ENCODE measurements at regions not wholly inside any gene's neighbourhood (a gene's known extent, or its start where the extent isn't known, plus 50 kb on each side); places are given as distances from the start of the nearest gene placed in this dataset.

DNA sequence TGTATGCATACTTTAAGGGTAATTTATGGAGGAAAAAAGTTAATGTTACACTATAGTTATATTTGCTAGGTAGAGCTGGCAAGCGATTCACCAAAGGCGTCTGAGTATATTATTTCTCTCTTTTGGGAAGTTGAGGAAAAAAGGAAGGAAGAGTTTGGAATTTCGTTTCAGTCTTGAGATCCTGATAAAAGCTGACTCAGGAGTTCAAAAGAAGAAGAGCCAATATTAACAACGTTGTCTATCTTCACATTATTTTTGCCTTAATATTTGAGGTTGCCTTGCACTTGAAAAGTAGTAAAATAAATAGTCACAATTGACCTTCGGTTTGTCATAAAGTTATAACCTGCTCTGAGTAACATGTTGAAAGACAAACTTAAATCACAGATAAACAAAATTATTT lies 888.6 kb downstream of the KCNJ2 start:
- H3K27me3 ChIP-seq, result no peaks in the 10 kb centered on the region
- H3K4me3 ChIP-seq, result no peak overlapping the region
- H3K27ac ChIP-seq, result no peak overlapping the region
- no peak for DNase-seq (ENCODE audit: low spot score in 2 of 2)
- no peaks in the 10 kb centered on the region for H3K36me3 ChIP-seq
- WGBS, result 87% methylated on average over 5 of the region's 5 CpGs
- H3K4me1 ChIP-seq, result no peaks in the 10 kb centered on the region
- H3K9me3 ChIP-seq, result no peaks in the 10 kb centered on the region
- TF ChIP-seq, protein P1, sequence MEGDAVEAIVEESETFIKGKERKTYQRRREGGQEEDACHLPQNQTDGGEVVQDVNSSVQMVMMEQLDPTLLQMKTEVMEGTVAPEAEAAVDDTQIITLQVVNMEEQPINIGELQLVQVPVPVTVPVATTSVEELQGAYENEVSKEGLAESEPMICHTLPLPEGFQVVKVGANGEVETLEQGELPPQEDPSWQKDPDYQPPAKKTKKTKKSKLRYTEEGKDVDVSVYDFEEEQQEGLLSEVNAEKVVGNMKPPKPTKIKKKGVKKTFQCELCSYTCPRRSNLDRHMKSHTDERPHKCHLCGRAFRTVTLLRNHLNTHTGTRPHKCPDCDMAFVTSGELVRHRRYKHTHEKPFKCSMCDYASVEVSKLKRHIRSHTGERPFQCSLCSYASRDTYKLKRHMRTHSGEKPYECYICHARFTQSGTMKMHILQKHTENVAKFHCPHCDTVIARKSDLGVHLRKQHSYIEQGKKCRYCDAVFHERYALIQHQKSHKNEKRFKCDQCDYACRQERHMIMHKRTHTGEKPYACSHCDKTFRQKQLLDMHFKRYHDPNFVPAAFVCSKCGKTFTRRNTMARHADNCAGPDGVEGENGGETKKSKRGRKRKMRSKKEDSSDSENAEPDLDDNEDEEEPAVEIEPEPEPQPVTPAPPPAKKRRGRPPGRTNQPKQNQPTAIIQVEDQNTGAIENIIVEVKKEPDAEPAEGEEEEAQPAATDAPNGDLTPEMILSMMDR (IDR thresholded peaks at IDR 0.05), result no peak
- TF ChIP-seq EP300 (IDR thresholded peaks at IDR 0.05), result no peak
- TF ChIP-seq POLR2AphosphoS5 (IDR thresholded peaks at IDR 0.05), result no peak
- TF ChIP-seq POLR2A (IDR thresholded peaks at IDR 0.05), result no peak

DNA sequence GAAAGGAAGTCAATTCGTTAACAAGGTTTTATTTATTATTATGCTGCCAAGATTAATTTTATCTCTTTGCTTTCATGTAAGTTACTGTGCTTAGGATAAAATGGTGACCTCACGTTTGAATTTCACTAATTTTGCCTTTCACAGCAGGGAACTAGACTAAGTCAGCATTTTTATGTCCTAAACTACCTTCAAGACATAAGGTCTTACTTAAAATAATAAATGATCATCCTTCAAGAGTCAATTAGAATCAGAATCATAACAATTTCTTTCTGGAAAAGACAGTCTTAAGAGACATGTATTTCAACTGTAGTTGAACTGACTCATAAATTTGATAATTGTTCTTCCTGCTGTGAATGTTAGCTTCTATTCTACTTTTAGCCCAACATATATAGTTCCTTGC lies 893.8 kb downstream of the KCNJ2 start:
- DNase-seq (ENCODE audit: low spot score in 2 of 2), result no peak
- Histone ChIP-seq H3K9me3 (no peaks in the 10 kb centered on the region), H3K4me3 (no peak overlapping the region), H3K4me1 (no peaks in the 10 kb centered on the region), H3K27ac (no peak overlapping the region), H3K36me3 (no peaks in the 10 kb centered on the region), H3K27me3 (no peaks in the 10 kb centered on the region)
- TF ChIP-seq POLR2A (IDR thresholded peaks at IDR 0.05), result no peak
- TF ChIP-seq, protein P1 (IDR thresholded peaks at IDR 0.05), result no peak
- no peak for TF ChIP-seq POLR2AphosphoS5 (IDR thresholded peaks at IDR 0.05)
- no peak for TF ChIP-seq EP300 (IDR thresholded peaks at IDR 0.05)
- 37% methylated on average over 2 of the region's 2 CpGs for WGBS

DNA sequence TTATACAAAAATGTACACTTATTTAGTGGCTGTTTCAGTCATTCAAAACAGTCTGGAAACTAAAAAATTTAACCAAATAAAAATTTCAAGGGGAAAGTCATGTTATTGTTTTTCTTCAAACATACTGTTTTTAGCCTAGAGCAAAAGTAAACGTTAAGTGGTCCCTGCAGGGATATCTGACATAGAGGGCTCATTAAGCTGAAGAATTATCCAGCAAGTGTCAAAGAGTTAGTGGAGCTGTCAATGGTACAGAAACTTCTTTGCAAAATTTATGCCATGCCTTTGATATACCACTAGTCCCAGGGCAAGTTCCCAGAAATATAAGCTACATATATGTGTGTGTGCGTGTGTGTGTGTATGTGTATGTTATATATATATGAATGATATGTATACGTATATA lies 894.2 kb downstream of the KCNJ2 start:
- Histone ChIP-seq H3K4me3 (no peak overlapping the region), H3K27me3 (no peaks in the 10 kb centered on the region), H3K27ac (no peak overlapping the region), H3K9me3 (no peaks in the 10 kb centered on the region), H3K4me1 (no peaks in the 10 kb centered on the region), H3K36me3 (no peaks in the 10 kb centered on the region)
- TF ChIP-seq, protein P1 (IDR thresholded peaks at IDR 0.05), result no peak
- TF ChIP-seq POLR2A (IDR thresholded peaks at IDR 0.05), result no peak
- TF ChIP-seq POLR2AphosphoS5 (IDR thresholded peaks at IDR 0.05), result no peak
- no peak for TF ChIP-seq EP300 (IDR thresholded peaks at IDR 0.05)
- WGBS, result 70% methylated on average over 3 of the region's 3 CpGs
- DNase-seq (ENCODE audit: low spot score in 2 of 2), result no peak

DNA sequence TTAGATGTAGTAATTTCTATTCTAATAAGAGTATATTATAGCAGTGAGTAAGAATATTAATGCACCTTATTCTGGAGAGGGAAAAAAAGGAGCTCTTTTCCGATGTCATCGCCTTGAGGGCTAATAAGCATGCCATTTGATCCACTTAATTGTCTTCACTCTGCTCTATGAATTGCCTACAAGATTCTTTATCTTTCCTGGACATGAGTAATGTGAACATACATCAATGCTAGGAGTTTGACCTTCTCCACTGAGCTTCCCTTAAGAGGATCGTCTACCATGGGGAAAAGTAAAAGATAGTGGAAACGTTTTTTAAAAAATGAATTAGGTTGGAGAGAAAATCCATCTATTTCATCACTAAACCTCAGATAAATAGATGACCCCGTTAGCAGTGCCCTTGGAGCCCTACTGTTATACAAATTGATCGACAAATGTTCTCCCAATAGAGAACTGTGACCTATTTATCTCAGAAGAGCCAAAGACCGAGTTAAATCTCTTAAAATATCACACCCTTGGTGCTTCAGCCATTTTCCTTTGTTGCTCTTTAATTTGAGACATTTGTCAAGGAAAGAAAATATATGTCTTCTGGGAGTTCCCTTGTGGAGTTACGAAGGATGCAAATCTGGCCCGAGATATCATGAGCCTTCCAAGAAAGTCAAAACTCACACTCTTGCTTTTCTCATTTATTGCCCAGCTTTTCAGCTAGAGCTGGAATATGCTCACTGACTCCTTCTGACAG lies 898.5 kb downstream of the KCNJ2 start:
- no peaks in the 10 kb centered on the region for H3K9me3 ChIP-seq
- H3K4me1 ChIP-seq, result no peaks in the 10 kb centered on the region
- H3K27ac ChIP-seq, result no peak overlapping the region
- H3K36me3 ChIP-seq, result no peaks in the 10 kb centered on the region
- DNase-seq (ENCODE audit: low spot score in 2 of 2), result no peak
- H3K27me3 ChIP-seq, result no peaks in the 10 kb centered on the region
- TF ChIP-seq POLR2AphosphoS5 (IDR thresholded peaks at IDR 0.05) (no peak), POLR2A (IDR thresholded peaks at IDR 0.05) (no peak), EP300 (IDR thresholded peaks at IDR 0.05) (no peak)
- TF ChIP-seq, protein P1 (IDR thresholded peaks at IDR 0.05), result no peak
- no peak overlapping the region for H3K4me3 ChIP-seq
- 77% methylated on average over 9 of the region's 9 CpGs for WGBS

DNA sequence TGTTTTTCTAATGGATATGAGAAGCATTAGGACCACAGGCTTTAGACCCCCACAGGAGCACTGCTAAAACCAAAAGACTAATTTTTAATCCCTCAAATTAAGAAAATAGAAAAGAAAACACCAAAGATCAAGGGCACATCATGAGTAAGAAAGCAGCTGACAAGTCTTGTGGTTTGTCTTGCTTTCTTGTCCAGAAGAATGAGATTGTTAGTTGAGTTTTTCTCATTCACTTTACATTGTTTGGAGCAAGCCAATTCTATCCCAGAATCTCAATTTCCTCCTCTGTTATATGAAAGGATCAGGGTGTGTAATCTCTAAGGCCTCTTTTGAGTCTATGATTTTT lies 899.0 kb downstream of the KCNJ2 start:
- DNase-seq (ENCODE audit: low spot score in 2 of 2), result no peak
- Histone ChIP-seq H3K4me1 (no peaks in the 10 kb centered on the region), H3K9me3 (no peaks in the 10 kb centered on the region), H3K36me3 (no peaks in the 10 kb centered on the region), H3K4me3 (no peak overlapping the region), H3K27me3 (no peaks in the 10 kb centered on the region), H3K27ac (no peak overlapping the region)
- TF ChIP-seq, protein P1 (IDR thresholded peaks at IDR 0.05), result no peak
- no peak for TF ChIP-seq EP300 (IDR thresholded peaks at IDR 0.05)
- no peak for TF ChIP-seq POLR2A (IDR thresholded peaks at IDR 0.05)
- no peak for TF ChIP-seq POLR2AphosphoS5 (IDR thresholded peaks at IDR 0.05)
